DOHH2 (cell line): ENCODE measurements at regions not wholly inside any gene's neighbourhood (a gene's known extent, or its start where the extent isn't known, plus 50 kb on each side); places are given as distances from the start of the nearest gene placed in this dataset.

Experiments used
- H3F3A ChIP-seq: fragments of 200-600 bp; sonication (generic), shearing (Covaris generic); 2 replicates; pipeline ENCODE4 v1.6.0; 2016; ENCODE audit warnings: antibody characterized with exemption, mild to moderate bottlenecking; ENCODE audit not compliant: control insufficient read depth, insufficient read depth
- H3K27ac ChIP-seq: fragments of 200-600 bp; sonication (generic); 2 replicates; pipeline ENCODE4 v1.5.1; 2014; ENCODE audit warnings: low read depth, mild to moderate bottlenecking, low read length, moderate library complexity
- H3K27me3 ChIP-seq: fragments of 200-600 bp; sonication (generic); 2 replicates; pipeline ENCODE4 v1.6.1; 2014; ENCODE audit warnings: mild to moderate bottlenecking, low read length, mixed read lengths; ENCODE audit not compliant: control insufficient read depth
- H3K36me3 ChIP-seq: fragments of 200-600 bp; sonication (generic); 2 replicates; pipeline ENCODE4 v1.6.1; 2014; ENCODE audit warnings: mild to moderate bottlenecking, low read length, moderate library complexity, mixed read lengths; ENCODE audit not compliant: control insufficient read depth
- H3K4me1 ChIP-seq: fragments of 200-600 bp; sonication (generic); 2 replicates; pipeline ENCODE4 v1.6.1; 2014; ENCODE audit warnings: mild to moderate bottlenecking, low read length, mixed read lengths; ENCODE audit not compliant: control insufficient read depth
- H3K4me2 ChIP-seq: fragments of 200-600 bp; sonication (generic); 2 replicates; pipeline ENCODE4 v1.6.0; 2014; ENCODE audit warnings: mild to moderate bottlenecking, low read length, moderate library complexity
- H3K4me3 ChIP-seq: fragments of 200-600 bp; sonication (generic); 2 replicates; pipeline ENCODE4 v1.5.1; 2014; ENCODE audit warnings: mild to moderate bottlenecking, low read length, mixed read lengths
- H3K79me2 ChIP-seq: fragments of 200-600 bp; sonication (generic); 2 replicates; pipeline ENCODE4 v1.6.1; 2014; ENCODE audit warnings: mild to moderate bottlenecking, low read length, mixed read lengths; ENCODE audit not compliant: control insufficient read depth
- H3K9me2 ChIP-seq: fragments of 200-600 bp; sonication (generic); replicated peaks from 2 replicates; pipeline ENCODE4 v1.6.1; 2014; ENCODE audit warnings: mild to moderate bottlenecking, low read length, mixed read lengths; ENCODE audit not compliant: control insufficient read depth
- H3K9me3 ChIP-seq: fragments of 200-600 bp; sonication (generic); 2 replicates; pipeline ENCODE4 v1.6.1; 2014; ENCODE audit warnings: antibody characterized with exemption, low read length, mixed read lengths; ENCODE audit not compliant: control insufficient read depth, insufficient read depth
- H4K20me1 ChIP-seq: fragments of 200-600 bp; sonication (generic); 2 replicates; pipeline ENCODE4 v1.6.0; 2014; ENCODE audit warnings: low read depth, mild to moderate bottlenecking, antibody characterized with exemption, low read length, moderate library complexity; ENCODE audit not compliant: control insufficient read depth, insufficient read depth
- EZH2phosphoT487 ChIP-seq: fragments of 200-600 bp; sonication (generic); IDR thresholded peaks from 2 replicates; pipeline ENCODE4 v1.6.1; 2017; ENCODE audit warnings: borderline replicate concordance, mild to moderate bottlenecking, antibody characterized with exemption, low read length, moderate library complexity, mixed read lengths
- TF ChIP-seq, protein P1 (sequence below): fragments of 200-600 bp; sonication (generic); IDR thresholded peaks from one replicate; pipeline ENCODE4 v1.5.1; 2014; ENCODE audit warnings: antibody characterized with exemption, mild to moderate bottlenecking, low read depth, low read length; ENCODE audit not compliant: poor library complexity, severe bottlenecking

DNA sequence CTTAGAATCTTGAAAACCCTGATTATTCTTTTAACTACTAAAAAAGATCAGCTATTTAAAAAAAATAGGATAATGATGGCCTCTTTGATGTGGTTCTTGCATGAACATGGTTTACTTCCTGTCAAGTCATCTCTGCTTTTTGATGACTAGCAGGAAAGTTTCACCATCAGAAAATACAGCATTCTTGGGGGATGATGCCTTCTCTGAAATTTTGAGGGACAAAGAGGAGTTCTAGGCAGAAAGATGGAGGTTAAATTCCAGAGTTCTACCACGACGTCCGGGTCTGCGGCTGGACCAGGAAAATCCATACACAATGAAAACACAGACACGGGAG lies 130.4 kb downstream of the OLIG3 start:
- Histone ChIP-seq H3K4me3 (no peak overlapping the region), H3K4me1 (no peaks in the 10 kb centered on the region), H3K9me3 (no peaks in the 10 kb centered on the region), H3K79me2 (no peaks in the 10 kb centered on the region), H3K27ac (no peak overlapping the region), H3K27me3 (no peaks in the 10 kb centered on the region), H4K20me1 (no peaks in the 10 kb centered on the region), H3F3A (no peaks in the 10 kb centered on the region), H3K4me2 (no peak overlapping the region), H3K36me3 (no peaks in the 10 kb centered on the region), H3K9me2 (no peaks in the 10 kb centered on the region)
- TF ChIP-seq, protein P1, sequence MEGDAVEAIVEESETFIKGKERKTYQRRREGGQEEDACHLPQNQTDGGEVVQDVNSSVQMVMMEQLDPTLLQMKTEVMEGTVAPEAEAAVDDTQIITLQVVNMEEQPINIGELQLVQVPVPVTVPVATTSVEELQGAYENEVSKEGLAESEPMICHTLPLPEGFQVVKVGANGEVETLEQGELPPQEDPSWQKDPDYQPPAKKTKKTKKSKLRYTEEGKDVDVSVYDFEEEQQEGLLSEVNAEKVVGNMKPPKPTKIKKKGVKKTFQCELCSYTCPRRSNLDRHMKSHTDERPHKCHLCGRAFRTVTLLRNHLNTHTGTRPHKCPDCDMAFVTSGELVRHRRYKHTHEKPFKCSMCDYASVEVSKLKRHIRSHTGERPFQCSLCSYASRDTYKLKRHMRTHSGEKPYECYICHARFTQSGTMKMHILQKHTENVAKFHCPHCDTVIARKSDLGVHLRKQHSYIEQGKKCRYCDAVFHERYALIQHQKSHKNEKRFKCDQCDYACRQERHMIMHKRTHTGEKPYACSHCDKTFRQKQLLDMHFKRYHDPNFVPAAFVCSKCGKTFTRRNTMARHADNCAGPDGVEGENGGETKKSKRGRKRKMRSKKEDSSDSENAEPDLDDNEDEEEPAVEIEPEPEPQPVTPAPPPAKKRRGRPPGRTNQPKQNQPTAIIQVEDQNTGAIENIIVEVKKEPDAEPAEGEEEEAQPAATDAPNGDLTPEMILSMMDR: no peak
- no peak for TF ChIP-seq EZH2phosphoT487

DNA sequence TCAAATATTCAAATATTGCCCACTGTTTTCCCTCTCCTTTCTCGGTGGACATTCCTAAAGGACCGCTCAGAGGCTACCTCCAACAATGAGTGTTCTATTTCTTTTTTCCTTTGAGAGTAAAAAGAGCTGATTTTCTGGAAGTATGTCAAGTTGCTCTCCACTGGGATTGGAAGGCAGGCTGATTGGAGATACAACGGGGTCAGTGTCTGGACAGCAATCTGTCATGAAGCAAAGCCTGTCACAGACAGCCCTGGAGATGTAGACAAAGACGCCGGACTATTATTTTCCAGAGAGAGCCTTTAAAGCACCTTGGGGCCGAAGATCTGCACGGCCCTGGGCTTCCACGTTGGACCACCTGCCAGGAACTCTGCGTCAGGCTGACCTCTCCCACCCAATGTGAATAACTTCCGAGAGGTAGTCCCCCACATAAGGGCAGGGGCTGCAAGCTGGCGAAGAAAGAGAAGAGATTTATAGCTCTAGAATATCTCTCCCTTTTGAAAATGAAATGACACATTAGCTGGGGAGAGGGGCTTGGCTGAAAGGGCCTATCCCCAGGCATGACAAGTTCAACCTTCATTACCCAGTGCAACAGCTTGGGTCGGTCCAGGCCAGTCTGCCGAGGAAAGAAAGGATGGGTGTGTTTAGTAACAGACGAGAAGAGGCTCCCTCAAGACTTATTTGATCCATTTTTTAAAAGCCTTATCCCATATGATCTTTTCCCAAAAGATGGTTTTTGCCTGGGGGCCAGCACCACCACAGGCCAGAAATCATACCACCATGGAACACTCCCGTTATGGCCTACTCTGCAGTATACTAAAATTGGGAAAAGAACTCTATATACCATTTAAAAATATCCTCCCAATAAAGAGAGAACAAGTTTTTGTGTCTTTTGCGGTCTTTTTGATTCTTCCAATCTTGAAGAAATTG lies 131.1 kb downstream of the OLIG3 start:
- H3K36me3 ChIP-seq: no peaks in the 10 kb centered on the region
- TF ChIP-seq, protein P1: no peak
- no peak for TF ChIP-seq EZH2phosphoT487
- H3K9me3 ChIP-seq: no peaks in the 10 kb centered on the region
- no peaks in the 10 kb centered on the region for H3F3A ChIP-seq
- H3K9me2 ChIP-seq: no peaks in the 10 kb centered on the region
- H4K20me1 ChIP-seq: no peaks in the 10 kb centered on the region
- no peaks in the 10 kb centered on the region for H3K79me2 ChIP-seq
- H3K27me3 ChIP-seq: no peaks in the 10 kb centered on the region
- H3K27ac ChIP-seq: no peak overlapping the region
- no peak overlapping the region for H3K4me2 ChIP-seq
- H3K4me3 ChIP-seq: no peak overlapping the region
- no peaks in the 10 kb centered on the region for H3K4me1 ChIP-seq

DNA sequence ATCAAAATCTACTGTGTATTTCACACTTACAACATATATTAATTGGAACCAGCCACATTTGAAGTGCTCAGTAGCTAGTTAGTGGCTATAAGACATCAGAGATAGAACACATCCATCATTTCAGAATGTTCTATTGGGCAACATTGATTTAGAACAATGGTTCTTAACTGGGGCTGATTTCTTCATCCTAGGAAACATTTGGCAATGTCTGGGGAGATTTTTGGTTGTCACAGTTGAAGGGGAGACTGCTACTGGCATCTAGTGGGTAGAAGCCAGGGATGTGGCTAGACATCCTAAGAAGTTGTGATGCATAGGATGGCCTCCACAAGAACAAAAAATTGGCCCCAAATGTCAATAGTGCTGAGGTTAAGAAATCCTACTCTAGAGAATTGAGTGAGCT lies 132.5 kb downstream of the OLIG3 start:
- Histone ChIP-seq H3F3A (no peaks in the 10 kb centered on the region), H3K4me3 (no peak overlapping the region), H3K36me3 (no peaks in the 10 kb centered on the region), H3K4me2 (no peak overlapping the region), H3K27ac (no peak overlapping the region), H4K20me1 (no peaks in the 10 kb centered on the region), H3K79me2 (no peaks in the 10 kb centered on the region), H3K27me3 (no peaks in the 10 kb centered on the region), H3K9me2 (no peaks in the 10 kb centered on the region), H3K4me1 (no peaks in the 10 kb centered on the region), H3K9me3 (no peaks in the 10 kb centered on the region)
- TF ChIP-seq, protein P1: no peak
- no peak for TF ChIP-seq EZH2phosphoT487
